Left cardiac atrium (tissue), 4 donors: ENCODE measurements at regions not wholly inside any gene's neighbourhood (a gene's known extent, or its start where the extent isn't known, plus 50 kb on each side); places are given as distances from the start of the nearest gene placed in this dataset.

ENCODE experiments used
- ATAC-seq, 2 donors: fragments of 200-7000 bp; cut with Tn5 transposase; one replicate each; pipeline ENCODE4 v1.9.1; 2020; ENCODE audit warnings: mild to moderate bottlenecking in 2 of 2, moderate library complexity in 2 of 2
- DNase-seq: peaks from one replicate; pipeline ENCODE4 v3.0.0-alpha.2; 2020
- intact Hi-C, 2 donors: fragments of 100-400 bp; cut with DNase I; formaldehyde crosslinking; loops; one replicate each; pipeline versions ENCODE4 v1.14.1 to v1.15.1; 2022 to 2023
- donor health status: DM: no; HTN: yes; CAD: no.
- donor health status: DM: no; HTN: yes; CAD: no; lungs with severe emphysema.
- donor health status: DM: yes; HTN: yes; CAD: no.
- donor health status: Dilated cardiomyopathy.

GRCh38 chr5:118257066-118257465, 731.3 kb downstream of the DTWD2 start:
- DNase-seq (no peak), ATAC-seq (peak in 1 of 2 donors; percentile 32)
- intact Hi-C loops, result no loop called here

GRCh38 chr5:118253225-118254061, 734.9 kb downstream of the DTWD2 start:
- intact Hi-C loops, result no loop called here
- ATAC-seq, result peak in 1 of 2 donors; percentile 42
- no peak for DNase-seq

- intact Hi-C loops, result no loop called here
- no peak for ATAC-seq
- no peak for DNase-seq
These were observed 739.0 kb downstream of the DTWD2 start for GRCh38 chr5:118249386-118249785.

- DNase-seq (no peak), ATAC-seq (no peak)
- intact Hi-C loops, result no loop called here
These were observed 740.9 kb downstream of the DTWD2 start for GRCh38 chr5:118247458-118247857.

- ATAC-seq (no peak), DNase-seq (no peak)
- intact Hi-C loops, result no loop called here
These were observed 744.7 kb downstream of the DTWD2 start for GRCh38 chr5:118243613-118244012.

- DNase-seq, result no peak
- intact Hi-C loops, result no loop called here
- peak in 1 of 2 donors; percentile 60 for ATAC-seq
These were observed 745.3 kb downstream of the DTWD2 start for GRCh38 chr5:118243068-118243467.

GRCh38 chr5:118236108-118236849, 752.1 kb downstream of the DTWD2 start:
- intact Hi-C loops, result no loop called here

GRCh38 chr5:118233606-118234005, 754.7 kb downstream of the DTWD2 start:
- ATAC-seq (no peak), DNase-seq (no peak)
- intact Hi-C loops, result no loop called here

More at GRCh38 chr5:118236108-118236849, 752.1 kb downstream of the DTWD2 start:
- ATAC-seq (no peak), DNase-seq (no peak)

- no peak for ATAC-seq
- intact Hi-C loops, result no loop called here
- DNase-seq, result no peak
These were observed 759.9 kb downstream of the DTWD2 start for GRCh38 chr5:118228489-118228888.

- intact Hi-C loops, result no loop called here
- DNase-seq (no peak), ATAC-seq (no peak)
These were observed 763.8 kb downstream of the DTWD2 start for GRCh38 chr5:118224546-118224945.

GRCh38 chr5:118220556-118221195, 767.7 kb downstream of the DTWD2 start:
- DNase-seq (no peak), ATAC-seq (no peak)
- intact Hi-C loops, result no loop called here

GRCh38 chr5:118211606-118212005, 776.7 kb downstream of the DTWD2 start:
- intact Hi-C loops, result no loop called here
- DNase-seq (no peak), ATAC-seq (no peak)

- no peak for DNase-seq
- intact Hi-C loops, result no loop called here
- peak in 1 of 2 donors; percentile 19 for ATAC-seq
These were observed 780.3 kb downstream of the DTWD2 start for GRCh38 chr5:118208031-118208453.

- no peak for DNase-seq
- no peak for ATAC-seq
- intact Hi-C loops, result no loop called here
These were observed 788.5 kb downstream of the DTWD2 start for GRCh38 chr5:118199801-118200200.

- intact Hi-C loops, result no loop called here
- ATAC-seq (no peak), DNase-seq (no peak)
These were observed 792.1 kb downstream of the DTWD2 start for GRCh38 chr5:118196229-118196628.

GRCh38 chr5:118195211-118195610, 793.1 kb downstream of the DTWD2 start:
- intact Hi-C loops, result no loop called here
- DNase-seq, result no peak
- ATAC-seq, result no peak

GRCh38 chr5:118193194-118193905, 795.0 kb downstream of the DTWD2 start:
- DNase-seq, result no peak
- no peak for ATAC-seq
- intact Hi-C loops, result no loop called here

- intact Hi-C loops, result no loop called here
- ATAC-seq (no peak), DNase-seq (no peak)
These were observed 803.3 kb downstream of the DTWD2 start for GRCh38 chr5:118185018-118185417.

- DNase-seq (no peak), ATAC-seq (no peak)
- intact Hi-C loops, result no loop called here
These were observed 812.2 kb downstream of the DTWD2 start for GRCh38 chr5:118176146-118176545.
